ENCODE measurements at regions not wholly inside any gene's neighbourhood (a gene's known extent, or its start where the extent isn't known, plus 50 kb on each side); places are given as distances from the start of the nearest gene placed in this dataset.

GRCh38 chr9:80789831-80790230 is 899.5 kb downstream of the TLE1 start:
- H3K36me3 ChIP-seq: no peaks in the 10 kb centered on the region
- intact Hi-C loops (cut with DNase I; ENCODE audit: low total_unique reads): no loop called here
- TF ChIP-seq CTCF (IDR thresholded peaks at IDR 0.05 in 4 of 5, conservative IDR thresholded peaks at IDR 0.05 in 1 of 5): no peak
- TF ChIP-seq POLR2A (IDR thresholded peaks at IDR 0.05): no peak
- DNase-seq (no peak), ATAC-seq (no peak)
- H3K4me1 ChIP-seq: no peaks in the 10 kb centered on the region
- H3K9me3 ChIP-seq: no peaks in the 10 kb centered on the region
- H3K27ac ChIP-seq: no peak overlapping the region
- H3K4me3 ChIP-seq: no peak overlapping the region
- no peaks in the 10 kb centered on the region for H3K27me3 ChIP-seq
- in situ Hi-C loops (cut with MboI; ENCODE audit: low sequenced_read_pairs in 4 of 4): no loop called here

GRCh38 chr9:80787636-80788035 is 901.7 kb downstream of the TLE1 start:
- DNase-seq (no peak), ATAC-seq (no peak)
- no peaks in the 10 kb centered on the region for H3K36me3 ChIP-seq
- no peak overlapping the region for H3K4me3 ChIP-seq
- TF ChIP-seq POLR2A (IDR thresholded peaks at IDR 0.05): no peak
- TF ChIP-seq CTCF (IDR thresholded peaks at IDR 0.05 in 4 of 5, conservative IDR thresholded peaks at IDR 0.05 in 1 of 5): no peak
- no peaks in the 10 kb centered on the region for H3K27me3 ChIP-seq
- intact Hi-C loops (cut with DNase I; ENCODE audit: low total_unique reads) (no loop called here), in situ Hi-C loops (cut with MboI; ENCODE audit: low sequenced_read_pairs in 4 of 4) (no loop called here)
- no peak overlapping the region for H3K27ac ChIP-seq
- H3K4me1 ChIP-seq: no peaks in the 10 kb centered on the region
- H3K9me3 ChIP-seq: no peaks in the 10 kb centered on the region

GRCh38 chr9:80784647-80785046 is 904.7 kb downstream of the TLE1 start:
- Histone ChIP-seq H3K36me3 (no peaks in the 10 kb centered on the region), H3K4me3 (no peak overlapping the region), H3K4me1 (no peaks in the 10 kb centered on the region), H3K27ac (no peak overlapping the region), H3K9me3 (no peaks in the 10 kb centered on the region), H3K27me3 (no peaks in the 10 kb centered on the region)
- intact Hi-C loops (cut with DNase I; ENCODE audit: low total_unique reads): no loop called here
- TF ChIP-seq CTCF (IDR thresholded peaks at IDR 0.05 in 4 of 5, conservative IDR thresholded peaks at IDR 0.05 in 1 of 5) (no peak), POLR2A (IDR thresholded peaks at IDR 0.05) (no peak)
- DNase-seq (no peak), ATAC-seq (no peak)
- in situ Hi-C loops (cut with MboI; ENCODE audit: low sequenced_read_pairs in 4 of 4): no loop called here

- in situ Hi-C loops (cut with MboI; ENCODE audit: low sequenced_read_pairs in 4 of 4) (no loop called here), intact Hi-C loops (cut with DNase I; ENCODE audit: low total_unique reads) (no loop called here)
- H3K27me3 ChIP-seq: no peaks in the 10 kb centered on the region
- H3K27ac ChIP-seq: no peak overlapping the region
- no peaks in the 10 kb centered on the region for H3K4me1 ChIP-seq
- H3K9me3 ChIP-seq: no peaks in the 10 kb centered on the region
- no peak for TF ChIP-seq CTCF (IDR thresholded peaks at IDR 0.05 in 4 of 5, conservative IDR thresholded peaks at IDR 0.05 in 1 of 5)
- TF ChIP-seq POLR2A (IDR thresholded peaks at IDR 0.05): no peak
- H3K36me3 ChIP-seq: no peaks in the 10 kb centered on the region
- H3K4me3 ChIP-seq: no peak overlapping the region
- DNase-seq (no peak), ATAC-seq (no peak)
These were observed 913.4 kb downstream of the TLE1 start for GRCh38 chr9:80775971-80776370.

GRCh38 chr9:80775530-80775929 is 913.8 kb downstream of the TLE1 start:
- H3K4me3 ChIP-seq: no peak overlapping the region
- intact Hi-C loops (cut with DNase I; ENCODE audit: low total_unique reads): no loop called here
- ATAC-seq (no peak), DNase-seq (no peak)
- no peaks in the 10 kb centered on the region for H3K4me1 ChIP-seq
- H3K36me3 ChIP-seq: no peaks in the 10 kb centered on the region
- H3K27ac ChIP-seq: no peak overlapping the region
- no peaks in the 10 kb centered on the region for H3K9me3 ChIP-seq
- TF ChIP-seq POLR2A (IDR thresholded peaks at IDR 0.05) (no peak), CTCF (IDR thresholded peaks at IDR 0.05 in 4 of 5, conservative IDR thresholded peaks at IDR 0.05 in 1 of 5) (no peak)
- H3K27me3 ChIP-seq: no peaks in the 10 kb centered on the region
- in situ Hi-C loops (cut with MboI; ENCODE audit: low sequenced_read_pairs in 4 of 4): no loop called here
